Heart left ventricle (tissue), 16 donors: ENCODE measurements at regions not wholly inside any gene's neighbourhood (a gene's known extent, or its start where the extent isn't known, plus 50 kb on each side); places are given as distances from the start of the nearest gene placed in this dataset.

Experiments
- ATAC-seq, 4 donors: fragments of 200-7000 bp; cut with Tn5 transposase; one replicate each; pipeline ENCODE4 v1.9.1; 2020 to 2022; ENCODE audit warnings: moderate library complexity in 4 of 4, mild to moderate bottlenecking in 3 of 4, moderate number of reproducible peaks in 1 of 4
- DNase-seq, 5 donors: peaks; one replicate each; pipeline ENCODE4 v3.0.0-alpha.2; 2020
- H3K27ac ChIP-seq, 12 donors: fragments of 200-600 bp; sonication (generic) in 4 of 12; one replicate each; pipeline versions ENCODE4 v1.5.0 to v1.8.0; 2016 to 2022; ENCODE audit warnings: mild to moderate bottlenecking in 2 of 12
- H3K27me3 ChIP-seq, 9 donors: fragments of 200-600 bp; sonication (generic) in 2 of 9; one replicate each; pipeline versions ENCODE4 v1.5.1 to v1.8.0; 2016 to 2022; ENCODE audit warnings: mild to moderate bottlenecking in 3 of 9
- H3K36me3 ChIP-seq, 9 donors: fragments of 200-600 bp; sonication (generic) in 2 of 9; one replicate each; pipeline versions ENCODE4 v1.5.0 to v1.8.0; 2018 to 2022; ENCODE audit warnings: mild to moderate bottlenecking in 2 of 9
- H3K4me1 ChIP-seq, 12 donors: fragments of 200-600 bp; sonication (generic) in 4 of 12; one replicate each; pipeline versions ENCODE4 v1.5.0 to v1.8.0; 2016 to 2022; ENCODE audit warnings: mild to moderate bottlenecking in 3 of 12
- H3K4me3 ChIP-seq, 12 donors: fragments of 200-600 bp; sonication (generic) in 4 of 12; one replicate each; pipeline versions ENCODE4 v1.5.0 to v1.8.0; 2017 to 2022; ENCODE audit warnings: mild to moderate bottlenecking in 9 of 12, moderate library complexity in 4 of 12
- H3K9me3 ChIP-seq, 12 donors: fragments of 200-600 bp; sonication (generic) in 4 of 12; one replicate each; pipeline versions ENCODE4 v1.5.0 to v1.8.0; 2016 to 2022; ENCODE audit warnings: mild to moderate bottlenecking in 1 of 12
- CTCF ChIP-seq, 12 donors: fragments of 200-600 bp; sonication (generic) in 4 of 12; IDR thresholded peaks; one replicate each; pipeline versions ENCODE4 v1.5.0 to v1.8.0; 2018 to 2022; ENCODE audit warnings: antibody characterized with exemption in 12 of 12, mild to moderate bottlenecking in 5 of 12
- POLR2A ChIP-seq, 2 donors: fragments of 450-650 bp; IDR thresholded peaks; one replicate each; pipeline ENCODE4 v1.6.1; 2017; ENCODE audit warnings: antibody characterized with exemption in 2 of 2, mild to moderate bottlenecking in 2 of 2, moderate library complexity in 2 of 2
- WGBS, 4 donors: extraction: QIAGEN DNeasy Blood & Tissue Kit in 2 of 4; methylation state at CpG; one replicate each; pipeline versions ENCODE4 v1.1.5 to v1.1.7; 2013 to 2018; 5-methylcytosine and 5-hydroxymethylcytosine counted together
- intact Hi-C, 10 donors: fragments of 100-400 bp; cut with DNase I; formaldehyde crosslinking; loops; one replicate each; pipeline versions ENCODE4 v1.11.1 to v1.14.2; 2022
- donor health status: ischemic (EF 13 %, LVEDD 7.1; RV severe dilation, severe dysfunction).
- donor health status: healthy with polysubstance abuse.
- donor health status: DM: no; HTN: yes; CAD: no.
- donor health status: DM: no; HTN: no; CAD: no.
- donor health status: ischemic (EF 25% LVEDD 6.9; RV normal size, moderate dysfunction).
- donor health status: ischemic (EF 25% LVEDD 5.7; RV mildly dilated, moderate dysfunction).
- donor health status: healthy.
- donor health status: DM: yes; HTN: yes; CAD: no.
- donor health status: ischemic (EF 35%, LVEDD 5.7; RV mildly dilated, moderate dysfunction).
- donor health status: nonischemic (EF 11% LVEDD 7.7; RV severe dilation, severe dysfunction).
- donor health status: DM: yes; HTN: yes; CAD: no.
- donor health status: PGD.
- donor health status: ischemic (EF 29% LVEDD 5.4; RV normal size, mild dysfunction).
- donor health status: nonischemic (EF 23%, LVEDD 6.1; RV moderate dilation, normal function).

- Histone ChIP-seq H3K4me3 (no peak overlapping the region), H3K9me3 (no peaks in the 10 kb centered on the region), H3K4me1 (no peaks in the 10 kb centered on the region), H3K36me3 (no peaks in the 10 kb centered on the region), H3K27me3 (no peaks in the 10 kb centered on the region), H3K27ac (no peak overlapping the region)
- intact Hi-C loops: loop anchor here in 1 of 10 donors (5.0 kb wide), 1 partner anchor 748 kb away; no protein-coding TSS in a partner anchor
- TF ChIP-seq CTCF (IDR thresholded peaks at IDR 0.05) (no peak), POLR2A (IDR thresholded peaks at IDR 0.05) (no peak)
- no peak for ATAC-seq
- DNase-seq: no peak
Measured at GRCh38 chr2:123419976-123420375, 605.1 kb upstream of the CNTNAP5 start.

- H3K4me1 ChIP-seq: no peaks in the 10 kb centered on the region
- DNase-seq (no peak), ATAC-seq (no peak)
- H3K27ac ChIP-seq: no peak overlapping the region
- no peaks in the 10 kb centered on the region for H3K27me3 ChIP-seq
- no peaks in the 10 kb centered on the region for H3K36me3 ChIP-seq
- 91 to 94% (median 93%) methylated on average over 6 of the region's 6 CpGs for WGBS, 4 donors
- no peak overlapping the region for H3K4me3 ChIP-seq
- no peaks in the 10 kb centered on the region for H3K9me3 ChIP-seq
- intact Hi-C loops: no loop called here
- no peak for TF ChIP-seq CTCF (IDR thresholded peaks at IDR 0.05)
- no peak for TF ChIP-seq POLR2A (IDR thresholded peaks at IDR 0.05)
Measured at GRCh38 chr2:123434546-123435395, 590.3 kb upstream of the CNTNAP5 start.

- 29 to 54% (median 47%) methylated on average over 1 of the region's 1 CpG for WGBS, 4 donors
- H3K36me3 ChIP-seq: no peaks in the 10 kb centered on the region
- H3K4me1 ChIP-seq: no peaks in the 10 kb centered on the region
- no peaks in the 10 kb centered on the region for H3K27me3 ChIP-seq
- no peaks in the 10 kb centered on the region for H3K9me3 ChIP-seq
- no peak overlapping the region for H3K4me3 ChIP-seq
- no peak for DNase-seq
- TF ChIP-seq CTCF (IDR thresholded peaks at IDR 0.05): no peak
- TF ChIP-seq POLR2A (IDR thresholded peaks at IDR 0.05): no peak
- no peak for ATAC-seq
- H3K27ac ChIP-seq: no peak overlapping the region
- intact Hi-C loops: no loop called here
Measured at GRCh38 chr2:123438251-123438650, 586.8 kb upstream of the CNTNAP5 start.

GRCh38 chr2:123438675-123439074, 586.4 kb upstream of the CNTNAP5 start:
- Histone ChIP-seq H3K36me3 (no peaks in the 10 kb centered on the region), H3K27me3 (no peaks in the 10 kb centered on the region), H3K4me1 (no peaks in the 10 kb centered on the region), H3K4me3 (no peak overlapping the region), H3K27ac (no peak overlapping the region), H3K9me3 (no peaks in the 10 kb centered on the region)
- intact Hi-C loops: no loop called here
- DNase-seq (no peak), ATAC-seq (no peak)
- 88 to 94% (median 89%) methylated on average over 2 of the region's 2 CpGs for WGBS, 4 donors
- no peak for TF ChIP-seq POLR2A (IDR thresholded peaks at IDR 0.05)
- TF ChIP-seq CTCF (IDR thresholded peaks at IDR 0.05): no peak
